H1 (cell line): ENCODE measurements at regions not wholly inside any gene's neighbourhood (a gene's known extent, or its start where the extent isn't known, plus 50 kb on each side); places are given as distances from the start of the nearest gene placed in this dataset.

Experiments used
- CTCF ChIA-PET: fragments of 300-600 bp; sonication (Branson Sonifier 250); formaldehyde crosslinking; loops from one replicate; lab custom pipeline; 2021; ENCODE audit not compliant: partially characterized antibody; lab: Charles Lee
- POLR2A ChIA-PET: fragments of 300-600 bp; sonication (Branson Sonifier 250); formaldehyde crosslinking; loops from one replicate; lab custom pipeline; 2021; ENCODE audit warnings: inconsistent platforms; ENCODE audit not compliant: partially characterized antibody; lab: Charles Lee
- DNase-seq, 2 experiments: peaks; one replicate each; pipeline versions ENCODE4 v3.0.0 to v3.0.0-alpha.2; 2010 to 2022; ENCODE audit warnings: low spot score in 2 of 2, low read depth in 1 of 2, mixed read lengths in 1 of 2
- FAIRE-seq: peaks from 2 replicates; lab custom pipeline; 2011; peaks lifted over from hg19 to GRCh38; lab: Jason Lieb, UNC
- H2AFZ ChIP-seq: 2 replicates; pipeline ENCODE4 v1.8.1; 2012; ENCODE audit warnings: low read length, inconsistent platforms
- H2AK5ac ChIP-seq: 2 replicates; pipeline ENCODE4 v1.6.1; 2013; ENCODE audit warnings: low read depth, low read length
- H2BK120ac ChIP-seq: replicated peaks from 2 replicates; pipeline ENCODE3; 2013; ENCODE audit warnings: low read depth, low read length, inconsistent platforms
- H2BK12ac ChIP-seq: 2 replicates; pipeline ENCODE4 v1.6.1; 2013; ENCODE audit warnings: low read depth, low read length
- H2BK15ac ChIP-seq: 2 replicates; pipeline ENCODE4 v1.6.1; 2013; ENCODE audit warnings: low read length
- H2BK20ac ChIP-seq: 2 replicates; pipeline ENCODE4 v1.6.1; 2013; ENCODE audit warnings: low read length
- H2BK5ac ChIP-seq: 2 replicates; pipeline ENCODE4 v1.6.1; 2013; ENCODE audit warnings: low read depth, low read length
- H3K14ac ChIP-seq: 2 replicates; pipeline ENCODE4 v1.6.1; 2013; ENCODE audit warnings: inconsistent platforms; ENCODE audit not compliant: insufficient read length
- H3K18ac ChIP-seq: 2 replicates; pipeline ENCODE4 v1.6.1; 2013; ENCODE audit warnings: low read length; ENCODE audit errors: extremely low read depth
- H3K23ac ChIP-seq: 2 replicates; pipeline ENCODE4 v1.6.1; 2013; ENCODE audit warnings: inconsistent platforms; ENCODE audit not compliant: insufficient read length
- H3K23me2 ChIP-seq: 2 replicates; pipeline ENCODE4 v1.6.1; 2013; ENCODE audit warnings: low read depth, low read length
- H3K27ac ChIP-seq: 2 replicates; pipeline ENCODE4 v1.6.1; 2011; ENCODE audit warnings: low read depth, low read length, inconsistent platforms
- H3K27me3 ChIP-seq, 4 experiments: replicated peaks in 1 of 4; 1 replicate in 1 of 4; 2 replicates in 3 of 4; pipeline versions ENCODE4 v1.6.1 to v1.8.1; 2011 to 2013; ENCODE audit warnings: low read length in 3 of 4, mild to moderate bottlenecking in 3 of 4, inconsistent platforms in 2 of 4, mixed read lengths in 2 of 4, moderate library complexity in 1 of 4; ENCODE audit not compliant: control insufficient read depth in 3 of 4, insufficient read depth in 3 of 4; ENCODE audit errors: extremely low read depth in 1 of 4
- H3K36me3 ChIP-seq, 4 experiments: 2 replicates each; pipeline versions ENCODE4 v1.6.1 to v1.8.1; 2011 to 2013; ENCODE audit warnings: mild to moderate bottlenecking in 4 of 4, low read length in 3 of 4, moderate library complexity in 2 of 4, control low read depth in 1 of 4, inconsistent platforms in 1 of 4; ENCODE audit not compliant: insufficient read depth in 4 of 4, control insufficient read depth in 2 of 4
- H3K4ac ChIP-seq: replicated peaks from 2 replicates; pipeline ENCODE3; 2013; ENCODE audit warnings: low read length, low read depth, mixed read lengths, inconsistent platforms; ENCODE audit not compliant: insufficient read length
- H3K4me1 ChIP-seq, 4 experiments: replicated peaks in 1 of 4; 1 replicate in 1 of 4; 2 replicates in 3 of 4; pipeline versions ENCODE4 v1.6.1 to v1.8.1; 2011 to 2013; ENCODE audit warnings: low read length in 3 of 4, inconsistent platforms in 2 of 4, mixed read lengths in 1 of 4; ENCODE audit not compliant: insufficient read depth in 4 of 4, control insufficient read depth in 3 of 4
- H3K4me2 ChIP-seq, 2 experiments: 2 replicates each; pipeline versions ENCODE4 v1.6.1 to v1.8.1; 2011 to 2013; ENCODE audit warnings: low read depth in 2 of 2, low read length in 2 of 2, control low read depth in 1 of 2, inconsistent platforms in 1 of 2, mild to moderate bottlenecking in 1 of 2; ENCODE audit not compliant: insufficient read depth in 1 of 2
- H3K4me3 ChIP-seq, 4 experiments: fragments of 200-600, 300-600 bp in 1 of 4; sonication (generic), shearing (Covaris generic), sonication (Bioruptor Twin) in 1 of 4; 2 replicates each; pipeline versions ENCODE4 v1.5.1 to v1.8.1; 2011 to 2016; ENCODE audit warnings: low read length in 4 of 4, low read depth in 3 of 4, control low read depth in 2 of 4, inconsistent platforms in 2 of 4, mild to moderate bottlenecking in 2 of 4, mixed read lengths in 1 of 4, moderate library complexity in 1 of 4; ENCODE audit not compliant: insufficient read depth in 2 of 4; ENCODE audit errors: extremely low read depth in 1 of 4
- H3K56ac ChIP-seq: replicated peaks from 2 replicates; pipeline ENCODE3; 2013; ENCODE audit warnings: low read depth, mild to moderate bottlenecking, mixed read lengths, low read length, inconsistent platforms; ENCODE audit not compliant: insufficient read length
- H3K79me1 ChIP-seq: 2 replicates; pipeline ENCODE4 v1.6.1; 2013; ENCODE audit warnings: low read depth, low read length, control low read depth
- H3K79me2 ChIP-seq, 2 experiments: 2 replicates each; pipeline versions ENCODE4 v1.6.1 to v1.8.1; 2012 to 2013; ENCODE audit warnings: low read length in 2 of 2, mild to moderate bottlenecking in 2 of 2, inconsistent platforms in 1 of 2; ENCODE audit not compliant: insufficient read depth in 2 of 2, control insufficient read depth in 1 of 2
- H3K9ac ChIP-seq, 4 experiments: replicated peaks in 1 of 4; 1 replicate in 1 of 4; 2 replicates in 3 of 4; pipeline versions ENCODE4 v1.6.1 to v1.8.1; 2011 to 2013; ENCODE audit warnings: low read depth in 3 of 4, low read length in 3 of 4, control low read depth in 2 of 4, mild to moderate bottlenecking in 2 of 4, moderate library complexity in 2 of 4, inconsistent platforms in 1 of 4; ENCODE audit errors: extremely low read depth in 1 of 4
- H3K9me3 ChIP-seq, 2 experiments: 2 replicates each; pipeline versions ENCODE4 v1.6.1 to v1.8.1; 2012 to 2013; ENCODE audit warnings: mild to moderate bottlenecking in 2 of 2, moderate library complexity in 2 of 2, control low read depth in 1 of 2, inconsistent platforms in 1 of 2, low read depth in 1 of 2, low read length in 1 of 2, mixed read lengths in 1 of 2; ENCODE audit not compliant: insufficient read depth in 2 of 2
- H4K20me1 ChIP-seq, 2 experiments: replicated peaks in 1 of 2; 2 replicates each; pipeline versions ENCODE3 to v1.8.1; 2011 to 2013; ENCODE audit warnings: inconsistent platforms in 2 of 2, low read length in 2 of 2, mild to moderate bottlenecking in 1 of 2; ENCODE audit not compliant: insufficient read depth in 2 of 2, control insufficient read depth in 1 of 2
- H4K5ac ChIP-seq: 2 replicates; pipeline ENCODE4 v1.6.1; 2013; ENCODE audit warnings: low read length, low read depth, mixed read lengths, inconsistent platforms; ENCODE audit not compliant: insufficient read length
- H4K8ac ChIP-seq: 2 replicates; pipeline ENCODE4 v1.8.0; 2013; ENCODE audit warnings: mild to moderate bottlenecking, moderate library complexity, low read length, inconsistent platforms; ENCODE audit not compliant: insufficient read depth; ENCODE audit errors: extremely low read depth
- H4K91ac ChIP-seq: replicated peaks from 2 replicates; pipeline ENCODE3; 2013; ENCODE audit warnings: low read length, mixed read lengths, inconsistent platforms; ENCODE audit not compliant: insufficient read length
- ASH2L ChIP-seq: fragments of 200-600, 300-600 bp; sonication (generic); IDR thresholded peaks from one replicate; pipeline ENCODE4 v1.7.1; 2017; ENCODE audit warnings: low read length
- GTF2F1 ChIP-seq: IDR thresholded peaks from 2 replicates; pipeline ENCODE4 v1.6.1; 2012; ENCODE audit warnings: low read depth, low read length, improper control_type of control experiment, borderline replicate concordance
- JUN ChIP-seq: IDR thresholded peaks from 2 replicates; pipeline ENCODE4 v1.6.1; 2011; ENCODE audit warnings: low read depth, mild to moderate bottlenecking, improper control_type of control experiment, low read length
- WGBS, 2 experiments: shearing (Covaris generic) in 1 of 2; methylation state at CpG; one replicate each; pipeline versions ENCODE4 v1.1.6 to v1.1.7; 2013 to 2015; ENCODE audit warnings: low lambda C conversion rate in 2 of 2, mixed read lengths in 2 of 2, inconsistent platforms in 1 of 2, low coverage in 1 of 2, missing lambda C conversion rate in 1 of 2; ENCODE audit not compliant: insufficient replicate concordance in 2 of 2, insufficient coverage in 1 of 2, insufficient read length in 1 of 2; ENCODE audit errors: extremely low coverage in 1 of 2, missing lambda C conversion rate in 1 of 2; 5-methylcytosine and 5-hydroxymethylcytosine counted together
- TF ChIP-seq, protein P1 (sequence below): IDR thresholded peaks from 2 replicates; pipeline ENCODE4 v1.6.1; 2011; ENCODE audit warnings: low read depth, mild to moderate bottlenecking, low read length; ENCODE audit not compliant: insufficient read depth
- TF ChIP-seq, protein P2 (sequence below): IDR thresholded peaks from 2 replicates; pipeline ENCODE4 v1.6.1; 2012; ENCODE audit warnings: low read length, inconsistent platforms

DNA sequence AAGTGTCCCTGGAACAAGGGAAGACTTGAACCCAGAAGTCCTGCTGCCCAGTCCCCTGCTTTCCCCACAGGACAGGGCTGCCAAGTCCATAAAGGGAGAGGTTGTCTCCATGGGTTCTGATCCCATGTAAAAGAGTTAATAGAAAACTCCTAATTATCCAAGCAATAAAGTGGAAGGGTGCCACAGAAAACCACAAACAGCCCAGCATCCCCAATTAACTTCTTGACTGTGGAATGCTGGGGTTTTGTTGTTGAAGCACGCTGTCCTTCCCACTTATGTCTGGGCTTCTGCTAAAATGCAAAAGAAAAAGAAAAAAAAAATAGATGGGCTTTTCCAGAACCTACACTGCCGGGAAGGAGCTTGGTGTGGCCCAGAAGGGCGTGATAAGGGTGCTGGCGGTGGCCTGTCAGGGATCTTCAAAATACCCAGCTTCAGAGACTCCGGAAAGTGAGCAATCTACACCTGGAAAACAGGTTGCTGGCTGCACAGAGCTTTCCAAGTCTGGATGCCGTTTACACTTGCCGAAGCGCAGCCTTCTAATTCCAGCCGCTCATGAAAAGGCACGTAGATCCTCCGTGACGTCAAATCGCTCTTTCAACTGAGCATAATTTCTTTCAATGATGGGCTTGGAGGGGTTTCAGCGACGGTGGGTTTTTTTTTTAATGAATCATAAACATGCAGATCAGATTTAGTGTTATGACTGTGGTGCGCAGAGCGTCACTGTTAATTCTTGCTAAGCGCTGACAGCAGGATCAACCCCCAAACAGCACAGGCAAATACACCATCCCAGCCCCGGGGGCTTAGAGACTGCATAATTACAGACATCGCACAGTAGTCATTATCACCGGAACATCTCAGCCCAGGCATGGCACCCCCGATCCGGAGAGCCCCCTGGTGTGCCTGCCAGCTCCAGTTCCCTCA is 197.6 kb downstream of the BCOR start:
- H2BK5ac ChIP-seq, result no peak overlapping the region
- H3K9ac ChIP-seq, result no peak overlapping the region
- ChIA-PET CTCF (interaction anchor here (0.6 to 0.8 kb wide), 2 partner anchors 45 to 60 kb away, joined by 3 read pairs; no protein-coding TSS in a partner anchor), POLR2A (no interaction called here)
- no peak overlapping the region for H2BK15ac ChIP-seq
- H3K14ac ChIP-seq, result no peak overlapping the region
- H4K20me1 ChIP-seq, result no peaks in the 10 kb centered on the region
- WGBS, 2 experiments, result 77% methylated on average over 19 of the region's 23 CpGs; no CpG with 5 or more reads in 1 of the 2 experiments
- FAIRE-seq (no peak), DNase-seq (no peak)
- no peak overlapping the region; the same call in 1 of the 2 replicates for H2BK12ac ChIP-seq
- no peaks in the 10 kb centered on the region for H3K36me3 ChIP-seq
- no peak overlapping the region for H2AK5ac ChIP-seq
- no peak overlapping the region for H2BK120ac ChIP-seq
- no peak overlapping the region for H3K4ac ChIP-seq
- no peak overlapping the region for H3K27ac ChIP-seq
- H4K8ac ChIP-seq, result no peak overlapping the region
- no peaks in the 10 kb centered on the region for H3K9me3 ChIP-seq
- H3K4me3 ChIP-seq, result no peak overlapping the region
- no peaks in the 10 kb centered on the region for H3K79me2 ChIP-seq
- no peak overlapping the region for H4K5ac ChIP-seq
- no peak overlapping the region for H2AFZ ChIP-seq
- H3K23me2 ChIP-seq, result no peaks in the 10 kb centered on the region
- no peaks in the 10 kb centered on the region for H3K79me1 ChIP-seq
- no peak overlapping the region for H3K56ac ChIP-seq
- H3K4me2 ChIP-seq, result peak overlapping the region in 1 of 2 experiments; percentile 24; a peak in 1 of 4 replicates
- TF ChIP-seq JUN, result no peak
- TF ChIP-seq, protein P1, sequence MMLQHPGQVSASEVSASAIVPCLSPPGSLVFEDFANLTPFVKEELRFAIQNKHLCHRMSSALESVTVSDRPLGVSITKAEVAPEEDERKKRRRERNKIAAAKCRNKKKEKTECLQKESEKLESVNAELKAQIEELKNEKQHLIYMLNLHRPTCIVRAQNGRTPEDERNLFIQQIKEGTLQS, result no peak
- no peak for TF ChIP-seq GTF2F1
- no peak for TF ChIP-seq ASH2L
- TF ChIP-seq, protein P2, sequence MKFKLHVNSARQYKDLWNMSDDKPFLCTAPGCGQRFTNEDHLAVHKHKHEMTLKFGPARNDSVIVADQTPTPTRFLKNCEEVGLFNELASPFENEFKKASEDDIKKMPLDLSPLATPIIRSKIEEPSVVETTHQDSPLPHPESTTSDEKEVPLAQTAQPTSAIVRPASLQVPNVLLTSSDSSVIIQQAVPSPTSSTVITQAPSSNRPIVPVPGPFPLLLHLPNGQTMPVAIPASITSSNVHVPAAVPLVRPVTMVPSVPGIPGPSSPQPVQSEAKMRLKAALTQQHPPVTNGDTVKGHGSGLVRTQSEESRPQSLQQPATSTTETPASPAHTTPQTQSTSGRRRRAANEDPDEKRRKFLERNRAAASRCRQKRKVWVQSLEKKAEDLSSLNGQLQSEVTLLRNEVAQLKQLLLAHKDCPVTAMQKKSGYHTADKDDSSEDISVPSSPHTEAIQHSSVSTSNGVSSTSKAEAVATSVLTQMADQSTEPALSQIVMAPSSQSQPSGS, result no peak
- TF ChIP-seq, all 59 proteins: peak for 0
- Histone ChIP-seq H3K27me3 (no peaks in the 10 kb centered on the region), H2BK20ac (no peak overlapping the region), H3K18ac (peak overlapping the region; percentile 24; the same call in 1 of the 2 replicates), H3K23ac (no peak overlapping the region), H4K91ac (no peak overlapping the region), H3K4me1 (peaks cover 7 to 23% (median 11%) of the 10 kb centered on the region in 4 experiments)
